ENCODE measurements at regions not wholly inside any gene's neighbourhood (a gene's known extent, or its start where the extent isn't known, plus 50 kb on each side); places are given as distances from the start of the nearest gene placed in this dataset.

- TF ChIP-seq ELK1 (IDR thresholded peaks at IDR 0.05; ENCODE audit: low read depth, low read length) (no peak), CTCF (IDR thresholded peaks at IDR 0.05) (0 out of 3 replicates have a peak, but pooled peaks have one; percentile 16), HDAC2 (IDR thresholded peaks at IDR 0.05) (no peak), KDM1A (IDR thresholded peaks at IDR 0.05; ENCODE audit: low read depth) (no peak), HOXA7 (CRISPR knock-in tag; IDR thresholded peaks at IDR 0.05) (no peak), POLR2A (IDR thresholded peaks at IDR 0.05; ENCODE audit: low read length) (no peak), POLR2AphosphoS2 (conservative IDR thresholded peaks at IDR 0.05; ENCODE audit: low read length) (no peak)
Observed at GRCh38 chr6:92122746-92123145, 1296.6 kb downstream of the EPHA7 start.
